HG02610 (cell line): ENCODE measurements at regions not wholly inside any gene's neighbourhood (a gene's known extent, or its start where the extent isn't known, plus 50 kb on each side); places are given as distances from the start of the nearest gene placed in this dataset.
"Not testable (repeated sequence)": the region's sequence is repeated elsewhere in the genome, so short reads cannot be mapped to it uniquely, and the experiment has no call there.

Source experiments
- ATAC-seq: cut with Tn5 transposase; IDR thresholded peaks from one replicate; pipeline ENCODE4 v1.9.1; 2021; ENCODE audit warnings: mild to moderate bottlenecking, moderate library complexity; ENCODE audit not compliant: unreplicated experiment

DNA sequence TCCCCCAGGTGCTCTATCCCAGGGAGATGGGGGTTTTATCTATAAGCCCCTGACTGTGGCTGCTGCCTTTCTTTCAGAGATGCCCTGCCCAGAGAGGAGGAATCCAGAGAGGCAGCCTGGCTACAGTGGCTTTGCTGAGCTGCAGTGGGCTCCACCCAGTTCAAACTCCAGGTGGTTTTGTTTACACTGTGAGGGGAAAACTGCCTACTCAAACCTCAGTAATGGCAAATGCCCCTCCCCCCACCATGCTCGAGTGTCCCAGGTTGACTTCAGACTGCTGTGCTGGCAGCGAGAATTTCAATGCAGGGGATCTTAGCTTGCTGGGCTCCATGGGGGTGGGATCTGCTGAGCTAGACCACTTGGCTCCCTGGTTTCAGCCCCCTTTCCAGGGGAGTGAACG is 419.6 kb upstream of the CASK start:
- ATAC-seq = not testable (repeated sequence)
